ENCODE measurements at regions not wholly inside any gene's neighbourhood (a gene's known extent, or its start where the extent isn't known, plus 50 kb on each side); places are given as distances from the start of the nearest gene placed in this dataset.

DNA sequence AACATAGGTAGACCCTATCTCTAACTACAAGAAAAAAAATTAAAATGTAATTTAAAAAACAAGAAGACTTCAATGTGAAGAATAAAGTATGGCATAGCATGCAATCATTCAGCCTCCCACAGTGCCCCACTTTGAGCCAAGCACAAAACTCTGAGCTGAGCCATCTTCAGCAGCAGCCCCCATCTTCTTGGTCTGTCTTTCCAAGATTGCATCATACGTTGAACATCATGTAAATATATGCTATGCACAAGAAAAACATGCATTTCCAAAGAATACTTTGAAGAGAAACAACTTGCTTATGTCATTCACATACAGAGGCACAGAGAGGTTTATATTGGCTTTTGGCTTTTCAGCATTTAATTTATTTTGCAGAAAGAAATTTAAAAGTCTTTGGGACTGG, 105.8 kb upstream of the TMPO start:
- H3K4me3 ChIP-seq (replicated peaks in 1 of 3; ENCODE audit: low read depth in 2 of 3, low read length in 3 of 3): peak overlapping the region in 1 of 3 experiments; percentile 35
- TF ChIP-seq, protein P1, sequence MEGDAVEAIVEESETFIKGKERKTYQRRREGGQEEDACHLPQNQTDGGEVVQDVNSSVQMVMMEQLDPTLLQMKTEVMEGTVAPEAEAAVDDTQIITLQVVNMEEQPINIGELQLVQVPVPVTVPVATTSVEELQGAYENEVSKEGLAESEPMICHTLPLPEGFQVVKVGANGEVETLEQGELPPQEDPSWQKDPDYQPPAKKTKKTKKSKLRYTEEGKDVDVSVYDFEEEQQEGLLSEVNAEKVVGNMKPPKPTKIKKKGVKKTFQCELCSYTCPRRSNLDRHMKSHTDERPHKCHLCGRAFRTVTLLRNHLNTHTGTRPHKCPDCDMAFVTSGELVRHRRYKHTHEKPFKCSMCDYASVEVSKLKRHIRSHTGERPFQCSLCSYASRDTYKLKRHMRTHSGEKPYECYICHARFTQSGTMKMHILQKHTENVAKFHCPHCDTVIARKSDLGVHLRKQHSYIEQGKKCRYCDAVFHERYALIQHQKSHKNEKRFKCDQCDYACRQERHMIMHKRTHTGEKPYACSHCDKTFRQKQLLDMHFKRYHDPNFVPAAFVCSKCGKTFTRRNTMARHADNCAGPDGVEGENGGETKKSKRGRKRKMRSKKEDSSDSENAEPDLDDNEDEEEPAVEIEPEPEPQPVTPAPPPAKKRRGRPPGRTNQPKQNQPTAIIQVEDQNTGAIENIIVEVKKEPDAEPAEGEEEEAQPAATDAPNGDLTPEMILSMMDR (IDR thresholded peaks at IDR 0.05): no peak
- H3K4me1 ChIP-seq (ENCODE audit: control insufficient read depth in 1 of 2, insufficient read depth in 2 of 2, low read length in 2 of 2): peaks cover 24 to 38% of the 10 kb centered on the region in 2 donors
- no peaks in the 10 kb centered on the region for H3K79me2 ChIP-seq (ENCODE audit: insufficient read depth, low read length)
- no peaks in the 10 kb centered on the region for H3K36me3 ChIP-seq (replicated peaks in 1 of 2; ENCODE audit: control insufficient read depth in 1 of 2, insufficient read depth in 2 of 2, low read length in 2 of 2)
- H3K27ac ChIP-seq (ENCODE audit: low read depth in 1 of 2, low read length in 2 of 2): peak overlapping the region; percentile 65 to 70
- intact Hi-C loops (cut with micrococcal nuclease): no loop called here
- Mint-ChIP-seq H3K4me1 (peaks cover 45% of the 10 kb centered on the region), H3K27ac (peak overlapping the region in 5 of 7 donors; percentile 85 to 94 (median 93)), H3K27me3 (ENCODE audit: low read depth in 3 of 3) (peaks cover 1 to 4% (median 2%) of the 10 kb centered on the region in 3 donors), H3K9me3 (peaks cover 0 to 11% (median 9%) of the 10 kb centered on the region in 7 donors), H3K4me3 (no peak overlapping the region), H3K36me3 (peaks cover 1 to 16% of the 10 kb centered on the region in 2 donors)
- H4K20me1 ChIP-seq (ENCODE audit: insufficient read depth, low read length): no peaks in the 10 kb centered on the region
- no peaks in the 10 kb centered on the region for H3K27me3 ChIP-seq (ENCODE audit: control insufficient read depth in 2 of 2, insufficient read depth in 2 of 2, low read length in 2 of 2)
- no CpG with 5 or more reads among the region's 1 CpG for WGBS (ENCODE audit: insufficient coverage)
- H2AFZ ChIP-seq (ENCODE audit: insufficient read depth, low read depth, low read length, poor library complexity, severe bottlenecking): no peak overlapping the region
- DNase-seq: no peak
- peaks cover 0 to 10% of the 10 kb centered on the region in 2 donors for H3K9me3 ChIP-seq (replicated peaks in 1 of 2; ENCODE audit: control insufficient read depth in 1 of 2, insufficient read depth in 1 of 2, low read length in 2 of 2)
- no peak overlapping the region for H3K4me2 ChIP-seq (replicated peaks; ENCODE audit: extremely low read depth, low read length, poor library complexity, severe bottlenecking)
- no peak overlapping the region for H3K9ac ChIP-seq (ENCODE audit: insufficient read depth, low read length, poor library complexity, severe bottlenecking)

DNA sequence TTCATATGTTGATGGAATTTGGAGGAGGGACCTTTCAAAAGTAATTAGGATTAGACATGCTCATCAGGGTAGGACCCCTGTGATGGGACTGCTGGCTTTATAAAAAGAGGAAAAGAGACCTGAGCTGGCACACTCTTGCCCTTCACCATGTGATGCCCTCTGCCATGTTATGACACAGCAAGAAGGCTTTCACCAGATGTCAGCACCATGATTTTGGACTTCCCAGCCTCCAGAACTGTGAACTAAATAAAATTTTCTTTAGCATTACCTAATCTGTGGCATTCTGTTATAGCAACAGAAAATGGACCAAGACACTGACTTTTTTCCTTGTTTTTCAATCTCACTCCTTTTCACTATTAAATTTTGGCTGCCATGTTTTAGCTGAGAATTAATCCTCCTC, 105.0 kb upstream of the TMPO start:
- peaks cover 1 to 5% (median 2%) of the 10 kb centered on the region in 3 donors for H3K27me3 Mint-ChIP-seq (ENCODE audit: low read depth in 3 of 3)
- H3K4me3 ChIP-seq (replicated peaks in 1 of 3; ENCODE audit: low read depth in 2 of 3, low read length in 3 of 3): no peak overlapping the region
- H3K4me1 Mint-ChIP-seq: peaks cover 45% of the 10 kb centered on the region
- intact Hi-C loops (cut with micrococcal nuclease): no loop called here
- no peaks in the 10 kb centered on the region for H3K27me3 ChIP-seq (ENCODE audit: control insufficient read depth in 2 of 2, insufficient read depth in 2 of 2, low read length in 2 of 2)
- H3K36me3 ChIP-seq (replicated peaks in 1 of 2; ENCODE audit: control insufficient read depth in 1 of 2, insufficient read depth in 2 of 2, low read length in 2 of 2): no peaks in the 10 kb centered on the region
- no peaks in the 10 kb centered on the region for H4K20me1 ChIP-seq (ENCODE audit: insufficient read depth, low read length)
- DNase-seq: peak in 1 of 3 donors; percentile 52
- TF ChIP-seq, protein P1 (IDR thresholded peaks at IDR 0.05): no peak
- H2AFZ ChIP-seq (ENCODE audit: insufficient read depth, low read depth, low read length, poor library complexity, severe bottlenecking): no peak overlapping the region
- no peak overlapping the region for H3K27ac ChIP-seq (ENCODE audit: low read depth in 1 of 2, low read length in 2 of 2)
- no peak overlapping the region for H3K9ac ChIP-seq (ENCODE audit: insufficient read depth, low read length, poor library complexity, severe bottlenecking)
- peaks cover 1 to 16% of the 10 kb centered on the region in 2 donors for H3K36me3 Mint-ChIP-seq
- peaks cover 0 to 10% of the 10 kb centered on the region in 2 donors for H3K9me3 ChIP-seq (replicated peaks in 1 of 2; ENCODE audit: control insufficient read depth in 1 of 2, insufficient read depth in 1 of 2, low read length in 2 of 2)
- H3K4me3 Mint-ChIP-seq: no peak overlapping the region
- no peak overlapping the region for H3K4me2 ChIP-seq (replicated peaks; ENCODE audit: extremely low read depth, low read length, poor library complexity, severe bottlenecking)
- H3K4me1 ChIP-seq (ENCODE audit: control insufficient read depth in 1 of 2, insufficient read depth in 2 of 2, low read length in 2 of 2): peaks cover 24 to 37% of the 10 kb centered on the region in 2 donors
- H3K79me2 ChIP-seq (ENCODE audit: insufficient read depth, low read length): no peaks in the 10 kb centered on the region
- H3K9me3 Mint-ChIP-seq: peaks cover 0 to 11% (median 9%) of the 10 kb centered on the region in 7 donors
- no peak overlapping the region for H3K27ac Mint-ChIP-seq
